Lung (tissue), 11 donors: ENCODE measurements at regions not wholly inside any gene's neighbourhood (a gene's known extent, or its start where the extent isn't known, plus 50 kb on each side); places are given as distances from the start of the nearest gene placed in this dataset.

Experiments
- ATAC-seq: fragments of 200-7000 bp; cut with Tn5 transposase; one replicate; pipeline ENCODE4 v1.9.1; 2020; ENCODE audit warnings: moderate number of reproducible peaks; ENCODE audit not compliant: insufficient read depth, low FRiP score
- DNase-seq, 3 donors: peaks; one replicate each; pipeline ENCODE4 v3.0.0-alpha.2; 2013 to 2017
- H3K27ac ChIP-seq, 2 donors: one replicate each; pipeline ENCODE4 v1.5.1; 2013; ENCODE audit warnings: mild to moderate bottlenecking in 2 of 2, moderate library complexity in 2 of 2, control low read depth in 1 of 2, inconsistent platforms in 1 of 2, low read depth in 1 of 2, low read length in 1 of 2
- H3K27me3 ChIP-seq, 3 donors: one replicate each; pipeline ENCODE4 v1.5.1; 2013; ENCODE audit warnings: low read length in 2 of 3; ENCODE audit not compliant: control insufficient read depth in 3 of 3, insufficient read depth in 3 of 3
- H3K36me3 ChIP-seq, 4 donors: one replicate each; pipeline ENCODE4 v1.5.1; 2013; ENCODE audit warnings: low read length in 4 of 4, mild to moderate bottlenecking in 1 of 4, moderate library complexity in 1 of 4; ENCODE audit not compliant: control insufficient read depth in 4 of 4, insufficient read depth in 4 of 4
- H3K4me1 ChIP-seq, 5 donors: one replicate each; pipeline ENCODE4 v1.5.1; 2013; ENCODE audit warnings: low read length in 5 of 5, mild to moderate bottlenecking in 2 of 5, moderate library complexity in 1 of 5; ENCODE audit not compliant: control insufficient read depth in 5 of 5, insufficient read depth in 5 of 5
- H3K4me3 ChIP-seq: one replicate; pipeline ENCODE4 v1.5.1; 2013; ENCODE audit warnings: mild to moderate bottlenecking, control low read depth, moderate library complexity
- H3K9ac ChIP-seq, 2 donors: one replicate each; pipeline ENCODE4 v1.5.1; 2013; ENCODE audit warnings: low read length in 2 of 2, control low read depth in 1 of 2; ENCODE audit not compliant: insufficient read depth in 1 of 2
- H3K9me3 ChIP-seq, 4 donors: one replicate each; pipeline ENCODE4 v1.5.1; 2013; ENCODE audit warnings: low read length in 3 of 4, mild to moderate bottlenecking in 1 of 4, moderate library complexity in 1 of 4; ENCODE audit not compliant: control insufficient read depth in 4 of 4, insufficient read depth in 3 of 4
- WGBS, 2 donors: extraction: QIAGEN DNeasy Blood & Tissue Kit; methylation state at CpG; one replicate each; pipeline ENCODE4 v1.1.7; 2013; 5-methylcytosine and 5-hydroxymethylcytosine counted together
- TF ChIP-seq, protein P1 (sequence below): IDR thresholded peaks from 2 replicates; pipeline ENCODE4 v1.5.1; 2012; ENCODE audit warnings: mild to moderate bottlenecking; ENCODE audit errors: control extremely low read depth, extremely low read depth
- donor health status: control.
- donor health status: control.
- donor health status: Bipolar disorder and iron deficiency.
- donor health status: healthy.
- donor health status: DM: yes; HTN: yes; CAD: no.

DNA sequence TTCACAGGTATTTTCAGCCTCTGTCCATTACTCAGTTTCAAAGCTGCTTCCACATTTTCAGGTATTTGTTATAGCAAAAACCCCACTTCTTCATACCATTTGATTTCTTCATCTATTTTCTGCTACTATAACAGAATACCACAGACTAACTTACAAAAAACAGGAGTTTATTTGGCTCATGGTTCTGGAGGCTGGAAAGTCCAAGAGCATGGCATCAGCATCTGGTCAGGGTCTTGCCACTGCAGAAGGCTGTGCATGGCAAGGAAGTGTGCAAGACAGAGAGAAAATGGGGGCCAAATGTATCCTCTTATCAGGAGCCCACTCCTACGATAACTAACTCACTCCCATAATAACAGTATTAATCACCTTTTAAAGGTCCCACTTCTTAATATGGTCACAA is 82.8 kb upstream of the FOXA2 start:
- Histone ChIP-seq H3K9ac (no peak overlapping the region), H3K27me3 (peaks cover 0 to 3% (median 0%) of the 10 kb centered on the region in 3 donors), H3K27ac (no peak overlapping the region), H3K4me1 (no peaks in the 10 kb centered on the region), H3K4me3 (no peak overlapping the region), H3K9me3 (peaks cover 0 to 8% (median 3%) of the 10 kb centered on the region in 4 donors), H3K36me3 (no peaks in the 10 kb centered on the region)
- WGBS, 2 donors = 82 to 94% methylated on average over 1 of the region's 1 CpG
- ATAC-seq (no peak), DNase-seq (no peak)
- TF ChIP-seq, protein P1, sequence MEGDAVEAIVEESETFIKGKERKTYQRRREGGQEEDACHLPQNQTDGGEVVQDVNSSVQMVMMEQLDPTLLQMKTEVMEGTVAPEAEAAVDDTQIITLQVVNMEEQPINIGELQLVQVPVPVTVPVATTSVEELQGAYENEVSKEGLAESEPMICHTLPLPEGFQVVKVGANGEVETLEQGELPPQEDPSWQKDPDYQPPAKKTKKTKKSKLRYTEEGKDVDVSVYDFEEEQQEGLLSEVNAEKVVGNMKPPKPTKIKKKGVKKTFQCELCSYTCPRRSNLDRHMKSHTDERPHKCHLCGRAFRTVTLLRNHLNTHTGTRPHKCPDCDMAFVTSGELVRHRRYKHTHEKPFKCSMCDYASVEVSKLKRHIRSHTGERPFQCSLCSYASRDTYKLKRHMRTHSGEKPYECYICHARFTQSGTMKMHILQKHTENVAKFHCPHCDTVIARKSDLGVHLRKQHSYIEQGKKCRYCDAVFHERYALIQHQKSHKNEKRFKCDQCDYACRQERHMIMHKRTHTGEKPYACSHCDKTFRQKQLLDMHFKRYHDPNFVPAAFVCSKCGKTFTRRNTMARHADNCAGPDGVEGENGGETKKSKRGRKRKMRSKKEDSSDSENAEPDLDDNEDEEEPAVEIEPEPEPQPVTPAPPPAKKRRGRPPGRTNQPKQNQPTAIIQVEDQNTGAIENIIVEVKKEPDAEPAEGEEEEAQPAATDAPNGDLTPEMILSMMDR = no peak

DNA sequence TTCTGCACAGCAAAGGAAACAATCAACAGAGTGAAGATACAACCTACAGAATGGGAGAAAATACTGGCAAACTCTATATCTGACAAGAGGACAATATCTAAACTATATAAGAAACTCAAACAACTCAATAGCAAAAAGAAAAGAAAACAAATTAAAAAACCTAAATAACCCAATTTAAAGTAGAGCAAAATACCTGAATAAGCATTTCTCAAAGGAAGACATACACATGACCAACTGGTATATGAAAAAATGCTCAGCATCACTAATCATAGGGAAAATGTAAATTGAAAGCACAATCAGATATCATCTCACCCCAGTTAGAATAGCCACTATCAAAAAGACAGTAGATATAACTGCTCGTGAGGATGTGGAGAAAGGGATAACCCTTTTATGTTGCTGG is 87.8 kb upstream of the FOXA2 start:
- Histone ChIP-seq H3K9me3 (peaks cover 0 to 7% (median 3%) of the 10 kb centered on the region in 4 donors), H3K36me3 (no peaks in the 10 kb centered on the region), H3K9ac (no peak overlapping the region), H3K27me3 (no peaks in the 10 kb centered on the region), H3K4me1 (no peaks in the 10 kb centered on the region), H3K27ac (no peak overlapping the region), H3K4me3 (no peak overlapping the region)
- TF ChIP-seq, protein P1 = no peak
- 87 to 96% methylated on average over 1 of the region's 1 CpG for WGBS, 2 donors
- no peak for ATAC-seq
- no peak for DNase-seq

DNA sequence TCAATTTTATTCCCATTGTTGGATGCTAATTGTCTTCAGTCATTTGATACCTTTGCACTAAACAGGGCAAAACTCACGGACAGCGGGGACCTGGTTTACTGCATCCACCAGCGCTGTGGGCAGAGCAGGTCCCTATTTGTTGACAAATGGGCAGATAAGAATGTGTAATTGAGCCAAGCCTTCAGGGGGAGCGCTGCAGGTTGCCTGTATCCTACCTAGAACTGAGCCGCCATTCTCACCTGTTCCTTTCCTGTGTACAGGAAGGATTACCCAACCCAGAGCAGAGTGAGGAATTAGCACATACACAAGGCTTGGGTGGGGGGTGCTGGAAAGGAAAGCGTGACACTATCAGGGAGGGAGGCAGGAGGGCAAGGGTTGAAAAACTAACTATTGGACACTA is 89.1 kb upstream of the FOXA2 start:
- H3K36me3 ChIP-seq = no peaks in the 10 kb centered on the region
- H3K4me1 ChIP-seq = no peaks in the 10 kb centered on the region
- H3K27me3 ChIP-seq = no peaks in the 10 kb centered on the region
- peaks cover 0 to 7% (median 3%) of the 10 kb centered on the region in 4 donors for H3K9me3 ChIP-seq
- no peak overlapping the region for H3K27ac ChIP-seq
- 87 to 90% methylated on average over 6 of the region's 6 CpGs for WGBS, 2 donors
- TF ChIP-seq, protein P1 = no peak
- no peak overlapping the region for H3K9ac ChIP-seq
- H3K4me3 ChIP-seq = no peak overlapping the region
- DNase-seq (no peak), ATAC-seq (no peak)

DNA sequence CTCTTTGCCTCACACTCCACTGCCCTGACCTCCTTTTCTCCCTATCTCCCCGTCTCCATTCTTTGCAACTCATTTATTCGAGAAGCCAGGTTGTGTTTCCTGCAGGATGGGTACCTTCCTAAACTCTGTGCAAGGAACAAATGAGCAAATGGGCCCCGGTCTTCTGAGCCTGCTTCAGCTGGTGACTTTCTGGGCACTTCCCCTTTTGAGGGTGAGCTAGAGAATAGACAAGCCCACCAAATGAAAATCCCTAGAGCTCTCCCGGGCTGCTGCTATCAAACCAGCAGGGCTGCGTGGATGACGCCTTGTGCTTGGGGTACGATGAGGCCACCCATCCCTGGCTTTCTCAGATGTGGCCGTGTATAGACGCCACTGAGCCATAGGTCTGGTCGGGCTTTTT is 91.0 kb upstream of the FOXA2 start:
- Histone ChIP-seq H3K9ac (no peak overlapping the region), H3K27me3 (no peaks in the 10 kb centered on the region), H3K4me1 (no peaks in the 10 kb centered on the region), H3K27ac (no peak overlapping the region), H3K9me3 (peaks cover 0 to 6% (median 4%) of the 10 kb centered on the region in 4 donors), H3K4me3 (no peak overlapping the region), H3K36me3 (no peaks in the 10 kb centered on the region)
- 63 to 73% methylated on average over 10 of the region's 10 CpGs for WGBS, 2 donors
- TF ChIP-seq, protein P1 = no peak
- DNase-seq (no peak), ATAC-seq (no peak)
